Activated T-cell treated with anti-CD3 and anti-CD28 coated beads, Interleukin-2, amount 50 U/mL, for 4 hours (primary cell): ENCODE measurements at regions not wholly inside any gene's neighbourhood (a gene's known extent, or its start where the extent isn't known, plus 50 kb on each side); places are given as distances from the start of the nearest gene placed in this dataset.

ENCODE experiments used
- ATAC-seq, 2 donors: fragments of 200-7000 bp; cut with Tn5 transposase; one replicate each; pipeline ENCODE4 v1.10.0; 2021
- DNase-seq: peaks from one replicate; pipeline ENCODE4 v3.0.0-alpha.2; 2020
- H3K27me3 Mint-ChIP-seq: one replicate; pipeline ENCODE4 v1.8.0; 2021; ENCODE audit warnings: low read depth, mixed read lengths
- H3K36me3 Mint-ChIP-seq: one replicate; pipeline ENCODE4 v1.8.0; 2022; ENCODE audit warnings: mixed read lengths; ENCODE audit not compliant: insufficient read depth
- H3K4me1 Mint-ChIP-seq: one replicate; pipeline ENCODE4 v1.8.0; 2021; ENCODE audit warnings: low read depth, mixed read lengths
- H3K4me3 Mint-ChIP-seq: one replicate; pipeline ENCODE4 v1.8.0; 2021; ENCODE audit warnings: mild to moderate bottlenecking, moderate library complexity, mixed read lengths
- H3K9me3 Mint-ChIP-seq: one replicate; pipeline ENCODE4 v1.8.0; 2021; ENCODE audit warnings: mixed read lengths

DNA sequence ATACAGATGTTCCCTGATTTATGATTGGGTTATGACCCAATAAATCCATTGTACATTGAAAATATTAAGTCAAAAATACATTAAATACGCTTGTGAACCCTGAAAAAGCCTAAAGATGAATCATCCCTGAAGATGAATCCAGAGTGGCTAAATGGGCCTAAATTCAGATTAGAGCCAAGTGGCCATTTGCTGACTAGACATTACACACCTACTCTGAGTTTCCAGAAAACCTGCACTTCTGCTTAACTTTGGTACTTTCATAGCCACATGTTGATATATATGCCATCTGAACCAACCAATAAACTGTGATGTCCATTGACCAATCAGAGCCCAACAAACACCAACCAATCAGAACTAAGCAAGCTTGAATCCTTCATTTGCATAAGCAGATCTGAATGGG lies 106.9 kb downstream of the WT1 start:
- no peak for ATAC-seq
- Mint-ChIP-seq H3K4me1 (peaks cover 12% of the 10 kb centered on the region), H3K36me3 (no peaks in the 10 kb centered on the region), H3K27me3 (peaks cover 13% of the 10 kb centered on the region), H3K9me3 (no peaks in the 10 kb centered on the region), H3K4me3 (no peak overlapping the region)
- no peak for DNase-seq

DNA sequence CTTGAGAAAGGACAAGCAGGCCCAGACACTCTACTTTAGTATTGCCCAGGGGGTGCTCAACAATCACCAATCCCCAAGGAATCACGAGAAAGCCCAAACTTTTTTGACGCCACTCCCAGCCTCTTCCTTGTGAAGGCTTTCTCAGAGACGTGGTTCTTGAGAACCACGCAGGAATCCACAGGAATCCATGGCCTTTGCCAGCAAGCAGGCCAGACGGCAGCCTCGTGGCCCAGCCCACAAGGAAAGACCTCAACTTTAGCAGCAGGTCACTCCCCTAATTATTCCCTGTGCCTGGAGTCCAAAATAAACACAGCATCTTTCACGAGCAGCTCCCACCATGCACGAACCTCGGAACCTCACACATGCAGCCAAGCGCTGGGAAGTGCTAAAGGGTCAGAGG lies 104.2 kb downstream of the WT1 start:
- Mint-ChIP-seq H3K4me3 (no peak overlapping the region), H3K27me3 (peaks cover 24% of the 10 kb centered on the region), H3K4me1 (peaks cover 16% of the 10 kb centered on the region), H3K9me3 (no peaks in the 10 kb centered on the region), H3K36me3 (no peaks in the 10 kb centered on the region)
- DNase-seq (no peak), ATAC-seq (no peak)

DNA sequence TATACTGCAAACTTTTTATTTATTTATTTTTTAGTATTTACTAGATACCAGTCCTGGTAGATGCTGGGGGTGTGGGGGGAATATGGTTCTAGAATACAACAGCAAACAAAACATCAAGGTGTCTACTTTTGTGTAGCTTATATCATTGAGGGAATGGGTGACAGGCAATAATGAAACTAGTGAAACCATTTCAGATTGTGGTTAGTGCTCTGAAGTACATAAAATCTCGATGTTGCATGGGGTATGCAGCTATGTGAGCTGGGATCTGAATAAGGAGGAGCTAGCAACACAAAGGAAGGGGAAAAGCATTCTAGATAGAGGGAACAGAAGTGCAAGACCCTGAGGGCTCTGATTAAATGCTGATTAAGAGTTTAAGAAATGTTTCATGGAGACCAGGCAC lies 103.5 kb downstream of the WT1 start:
- Mint-ChIP-seq H3K36me3 (no peaks in the 10 kb centered on the region), H3K27me3 (peaks cover 24% of the 10 kb centered on the region), H3K9me3 (no peaks in the 10 kb centered on the region), H3K4me3 (no peak overlapping the region), H3K4me1 (peaks cover 16% of the 10 kb centered on the region)
- no peak for DNase-seq
- ATAC-seq = no peak

DNA sequence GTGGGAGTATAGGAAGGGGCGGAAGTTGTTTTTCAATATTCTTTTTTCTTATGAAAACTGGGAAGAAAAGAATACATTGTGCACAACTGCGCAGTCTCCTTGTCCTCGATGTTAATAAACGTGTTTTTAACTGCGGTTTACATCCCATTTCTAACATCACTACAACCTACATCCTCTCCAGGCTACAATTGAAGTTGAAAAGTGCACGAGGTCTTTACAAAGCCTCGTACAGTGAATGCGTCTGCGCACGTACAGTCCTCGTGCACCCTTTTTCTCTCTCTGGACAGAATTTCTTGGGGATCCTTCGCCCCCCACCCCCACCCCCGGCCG lies 102.4 kb downstream of the WT1 start:
- Mint-ChIP-seq H3K9me3 (no peaks in the 10 kb centered on the region), H3K4me3 (peak overlapping the region; percentile 77), H3K27me3 (peaks cover 29% of the 10 kb centered on the region), H3K36me3 (no peaks in the 10 kb centered on the region), H3K4me1 (peaks cover 16% of the 10 kb centered on the region)
- ATAC-seq = peak in 1 of 2 donors; percentile 34
- DNase-seq = no peak

DNA sequence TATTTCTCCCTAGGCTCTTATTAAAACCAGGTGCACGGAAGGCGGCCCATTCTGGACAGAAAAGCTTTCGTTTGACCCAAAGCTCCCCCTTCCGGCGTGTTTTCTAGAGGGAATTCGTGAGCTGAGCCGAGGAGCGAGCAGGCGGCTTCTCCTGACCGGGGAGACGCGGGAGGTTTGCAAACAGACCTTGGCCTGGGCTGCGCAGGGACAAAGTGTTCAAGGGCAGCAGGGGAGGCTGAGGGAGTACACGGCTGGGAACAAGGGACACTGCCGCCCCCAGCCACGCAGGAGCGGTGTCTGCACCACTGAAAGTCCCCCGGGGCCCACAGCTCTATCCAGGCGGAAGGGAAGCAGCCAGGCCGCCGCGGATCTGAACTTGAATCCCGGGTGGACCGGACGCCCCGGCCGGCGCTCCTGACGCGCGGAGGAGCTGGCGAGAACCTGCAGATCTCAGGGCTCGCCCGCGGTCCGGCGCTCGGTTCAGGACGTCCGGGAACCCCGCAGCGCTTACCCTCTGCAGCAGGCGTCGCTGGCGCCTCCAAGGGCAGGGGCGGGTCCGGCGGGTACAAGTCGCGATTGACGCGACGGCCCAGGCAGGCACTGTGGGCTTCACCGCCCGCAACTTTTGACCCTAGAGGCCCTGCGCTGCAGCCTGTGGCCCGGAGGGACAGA lies 101.9 kb downstream of the WT1 start:
- Mint-ChIP-seq H3K36me3 (no peaks in the 10 kb centered on the region), H3K4me1 (peaks cover 16% of the 10 kb centered on the region), H3K4me3 (peak overlapping the region; percentile 77), H3K27me3 (peaks cover 29% of the 10 kb centered on the region), H3K9me3 (no peaks in the 10 kb centered on the region)
- ATAC-seq (peak; percentile 61 to 64), DNase-seq (peak; percentile 8)

DNA sequence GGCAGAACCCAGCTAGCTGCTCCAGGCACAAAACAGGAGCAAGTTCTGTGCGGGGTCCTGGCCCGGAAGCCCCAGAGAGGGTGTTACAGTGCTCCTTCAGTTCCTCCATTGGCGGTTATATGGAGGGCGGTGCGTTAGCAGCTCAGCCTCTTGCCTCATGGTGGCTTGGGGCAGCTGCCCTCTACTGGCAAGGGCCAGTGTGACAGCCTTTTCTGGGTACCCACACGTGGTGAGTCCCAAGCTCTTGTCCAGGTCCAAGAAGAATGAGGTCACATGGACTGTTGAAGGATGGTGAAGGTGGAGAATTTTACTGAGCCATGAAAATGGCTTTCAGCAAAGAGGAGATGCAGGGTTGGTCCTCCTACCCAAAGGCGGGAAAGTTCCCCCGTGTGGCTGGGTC lies 100.5 kb downstream of the WT1 start:
- Mint-ChIP-seq H3K4me3 (no peak overlapping the region), H3K9me3 (no peaks in the 10 kb centered on the region), H3K4me1 (peaks cover 16% of the 10 kb centered on the region), H3K27me3 (peaks cover 27% of the 10 kb centered on the region), H3K36me3 (no peaks in the 10 kb centered on the region)
- no peak for ATAC-seq
- no peak for DNase-seq
